Activated CD8-positive, alpha-beta memory T cell treated with anti-CD3 and anti-CD28 coated beads for 1 hour (primary cell): ENCODE measurements at regions not wholly inside any gene's neighbourhood (a gene's known extent, or its start where the extent isn't known, plus 50 kb on each side); places are given as distances from the start of the nearest gene placed in this dataset.

Experiments used
- DNase-seq, 2 donors: peaks; one replicate each; pipeline ENCODE4 v3.0.0-alpha.2; 2020; ENCODE audit warnings: low read depth in 1 of 2; ENCODE audit errors: extremely low read depth in 1 of 2

GRCh38 chr14:25108959-25109358 is 59.0 kb upstream of the STXBP6 start:
- DNase-seq = no peak

- no peak for DNase-seq
Observed at GRCh38 chr14:25108291-25108690, 58.3 kb upstream of the STXBP6 start.

GRCh38 chr14:25103820-25104219 is 53.9 kb upstream of the STXBP6 start:
- DNase-seq = no peak

GRCh38 chr14:25103271-25103670 is 53.3 kb upstream of the STXBP6 start:
- DNase-seq = no peak

- DNase-seq = no peak
Observed at GRCh38 chr14:25102788-25103187, 52.8 kb upstream of the STXBP6 start.

- no peak for DNase-seq
Observed at GRCh38 chr14:25101276-25101675, 51.3 kb upstream of the STXBP6 start.
